NCI-H460 (cell line): ENCODE measurements at regions not wholly inside any gene's neighbourhood (a gene's known extent, or its start where the extent isn't known, plus 50 kb on each side); places are given as distances from the start of the nearest gene placed in this dataset.

Experiments used
- DNase-seq: peaks from one replicate; pipeline ENCODE4 v3.0.0-alpha.2; 2016; ENCODE audit warnings: low read depth; ENCODE audit errors: extremely low read depth

DNA sequence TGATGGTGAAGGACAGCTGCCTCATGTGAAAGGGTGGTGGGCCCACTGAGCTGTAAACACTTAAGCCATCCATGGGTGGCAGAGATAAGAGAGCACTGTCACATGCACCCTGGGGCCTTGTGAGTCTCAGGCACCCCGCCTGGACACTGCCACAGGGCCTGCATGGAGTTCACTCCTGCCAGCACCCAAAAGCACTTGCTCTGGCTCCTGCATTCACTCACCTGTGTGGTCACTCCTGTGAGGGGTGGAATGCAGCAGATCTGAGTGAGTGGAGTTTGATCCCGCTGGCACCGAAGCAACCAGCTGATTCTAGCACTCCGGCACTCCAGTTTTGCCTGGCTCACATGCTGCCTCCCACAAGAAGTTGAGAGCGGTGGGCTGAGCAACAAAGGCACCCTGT, 1142.1 kb upstream of the PRMT6 start:
- no peak for DNase-seq

DNA sequence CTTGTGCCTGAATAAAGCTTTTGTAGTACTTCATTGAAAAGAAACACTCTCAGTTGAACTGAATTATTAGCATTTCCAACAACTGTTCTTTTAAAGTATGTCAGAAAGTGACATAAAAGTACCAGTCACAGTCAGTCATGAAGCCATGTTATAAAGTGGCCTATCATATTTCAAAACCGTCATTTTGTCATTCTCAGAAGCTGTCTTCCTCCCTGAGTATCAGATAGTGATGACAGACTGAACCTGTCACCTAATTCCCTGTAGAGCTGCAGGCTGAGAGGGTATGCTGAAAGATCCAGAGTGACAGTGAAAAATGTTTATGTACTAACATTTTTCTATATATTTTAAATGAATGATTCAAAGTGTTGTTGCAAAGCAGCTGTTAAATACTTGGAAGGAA, 1121.7 kb upstream of the PRMT6 start:
- no peak for DNase-seq

DNA sequence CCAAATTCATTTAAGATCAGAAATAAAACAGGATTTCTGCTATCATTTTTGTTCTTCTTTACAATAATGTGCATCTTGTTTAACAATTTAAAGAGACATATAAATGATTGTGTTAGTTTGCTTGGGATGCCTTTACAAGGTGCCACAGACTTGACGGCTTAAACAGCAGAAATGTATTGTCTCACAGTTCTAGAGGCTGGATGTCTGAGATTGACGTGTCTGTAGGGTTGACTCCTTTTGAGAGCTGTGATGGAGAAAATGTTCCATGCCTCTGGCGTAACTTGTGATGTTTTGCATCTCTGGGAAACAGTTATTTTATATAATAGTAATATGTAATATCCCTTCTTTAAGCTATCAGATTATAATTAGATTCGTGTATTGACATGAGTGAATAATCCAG, 1091.6 kb upstream of the PRMT6 start:
- DNase-seq, result no peak

DNA sequence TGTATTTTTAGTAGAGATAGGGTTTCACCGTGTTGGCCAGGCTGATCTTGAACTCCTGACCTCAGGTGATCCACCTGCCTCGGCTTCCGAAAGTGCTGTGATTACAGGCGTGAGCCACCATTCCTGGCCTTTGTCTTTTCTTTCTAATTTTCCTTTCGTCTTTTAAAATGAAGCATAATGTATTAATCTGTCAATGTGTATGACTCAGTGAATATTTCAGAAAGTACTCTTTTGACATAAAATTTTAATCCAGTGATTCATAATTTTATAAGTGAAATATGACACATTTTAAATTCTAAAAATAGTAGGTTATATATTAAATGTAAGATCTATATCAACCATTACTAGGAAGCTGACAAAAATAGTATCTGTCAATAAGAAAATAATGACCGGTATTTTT, 1059.0 kb upstream of the PRMT6 start:
- no peak for DNase-seq

DNA sequence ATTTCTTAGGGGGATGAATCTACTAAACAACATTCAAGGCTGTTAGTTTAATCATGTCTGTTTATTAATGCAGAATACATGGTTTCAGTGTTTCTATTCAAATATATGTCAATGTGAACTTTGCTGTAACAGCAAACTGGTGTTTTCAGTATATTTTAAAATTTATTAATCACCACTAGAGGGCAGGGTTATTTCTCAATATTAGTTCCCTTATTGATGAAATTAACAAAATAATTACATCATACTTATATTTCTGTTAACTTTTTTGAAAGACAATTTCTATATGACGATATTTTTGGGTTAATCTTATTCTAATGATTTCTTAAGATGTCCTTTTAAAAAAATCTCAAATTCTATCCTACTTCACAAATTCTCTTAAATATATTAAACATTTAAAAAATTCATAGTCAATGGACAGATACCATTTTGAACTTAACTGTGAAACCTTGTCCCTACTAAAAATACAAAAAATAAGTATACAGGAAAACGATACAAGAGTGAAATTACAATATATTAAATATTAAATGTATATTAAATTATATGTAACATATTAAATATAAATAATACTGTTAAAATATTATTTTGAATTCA, 1034.1 kb upstream of the PRMT6 start:
- DNase-seq, result no peak

DNA sequence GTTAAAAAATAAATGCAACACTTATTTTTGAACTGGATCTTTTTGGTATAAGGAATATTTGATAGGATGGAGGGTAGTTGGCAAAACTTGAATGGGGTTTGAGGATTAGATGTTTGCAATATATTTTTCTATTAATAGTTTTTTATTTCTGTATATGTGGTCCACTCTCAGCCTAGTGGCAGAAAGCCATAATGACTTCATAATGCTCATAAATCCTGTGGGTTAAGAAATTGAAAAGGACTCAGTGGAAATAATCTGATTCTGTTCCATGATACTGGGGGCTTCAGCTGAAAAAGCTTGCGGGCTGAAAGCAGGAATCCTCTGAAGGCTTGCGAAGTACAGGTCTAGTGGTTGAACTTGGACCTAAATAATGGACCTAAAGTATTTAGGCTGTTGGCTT, 1028.6 kb upstream of the PRMT6 start:
- DNase-seq, result no peak

DNA sequence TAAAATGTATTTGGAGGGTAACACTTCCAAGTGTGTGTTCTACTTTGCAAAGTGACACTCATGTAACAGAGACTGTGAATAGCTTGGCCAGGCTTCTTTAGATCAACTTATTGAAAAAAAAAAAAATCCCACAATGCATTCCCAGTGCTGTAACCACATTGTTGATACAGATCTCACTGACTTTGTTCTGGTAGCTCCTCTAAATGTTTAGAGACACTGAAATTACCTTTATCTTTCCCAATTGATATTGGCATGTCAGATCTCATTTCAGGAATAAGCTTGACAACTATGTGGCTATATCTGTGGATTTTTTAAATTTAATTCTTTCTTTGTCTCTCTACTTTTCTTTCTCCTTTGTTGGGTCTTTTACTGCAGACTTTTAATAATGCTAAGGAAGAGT, 1018.9 kb upstream of the PRMT6 start:
- DNase-seq, result no peak

DNA sequence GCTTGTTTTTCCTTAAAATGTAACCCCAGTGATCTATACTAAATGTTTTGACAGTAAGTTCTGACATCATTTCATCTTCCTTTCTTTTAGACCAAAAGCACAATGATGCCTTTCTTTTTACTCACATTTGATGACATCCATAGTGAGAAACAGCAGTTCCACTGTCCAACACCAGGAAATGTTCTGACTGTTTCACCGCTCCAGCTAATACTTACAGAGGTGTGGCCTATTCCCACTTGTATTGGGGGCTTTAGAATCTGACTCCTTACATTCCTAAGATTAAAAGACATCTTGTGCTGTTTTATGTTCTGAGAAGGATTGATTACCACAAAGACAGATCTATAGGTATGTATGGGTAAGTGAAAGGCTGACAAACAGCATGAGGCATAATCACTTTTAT, 1018.2 kb upstream of the PRMT6 start:
- DNase-seq, result no peak

DNA sequence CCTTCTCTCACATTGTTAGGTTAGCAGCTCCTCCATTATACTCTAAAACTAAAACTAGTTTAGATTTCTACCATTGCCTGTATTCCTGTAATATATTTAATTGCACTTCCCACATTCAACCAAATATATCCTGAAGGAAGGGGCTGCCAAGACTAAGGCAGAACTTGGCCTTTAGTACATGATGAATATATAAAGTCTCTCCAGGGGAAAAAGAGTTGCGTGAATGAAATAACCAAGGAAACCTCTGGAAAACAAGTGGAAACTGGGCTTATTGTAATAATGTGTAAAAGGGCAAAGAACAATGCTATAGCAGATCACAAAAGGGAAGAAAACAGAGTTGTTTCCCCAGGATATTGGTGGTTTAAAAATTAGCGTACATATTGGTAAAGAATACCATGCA, 1012.5 kb upstream of the PRMT6 start:
- no peak for DNase-seq

DNA sequence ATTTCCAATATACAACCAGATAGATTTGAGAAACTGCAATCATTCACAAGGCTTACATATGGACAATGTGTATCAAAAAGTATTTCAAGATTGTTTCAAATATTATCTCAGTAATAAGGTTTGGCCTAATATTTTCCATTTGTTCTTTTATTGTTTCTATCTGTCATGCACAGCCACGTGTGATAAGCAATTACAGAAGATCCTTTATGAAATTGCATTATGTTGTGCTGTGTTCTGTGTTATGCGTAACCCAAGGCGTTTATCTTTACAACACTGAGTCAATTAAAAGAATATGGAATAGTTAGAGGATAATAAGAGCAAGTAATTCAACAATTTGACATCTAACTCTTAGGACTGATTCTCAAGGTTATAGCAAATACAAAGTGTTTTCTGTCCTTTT, 1009.3 kb upstream of the PRMT6 start:
- no peak for DNase-seq

DNA sequence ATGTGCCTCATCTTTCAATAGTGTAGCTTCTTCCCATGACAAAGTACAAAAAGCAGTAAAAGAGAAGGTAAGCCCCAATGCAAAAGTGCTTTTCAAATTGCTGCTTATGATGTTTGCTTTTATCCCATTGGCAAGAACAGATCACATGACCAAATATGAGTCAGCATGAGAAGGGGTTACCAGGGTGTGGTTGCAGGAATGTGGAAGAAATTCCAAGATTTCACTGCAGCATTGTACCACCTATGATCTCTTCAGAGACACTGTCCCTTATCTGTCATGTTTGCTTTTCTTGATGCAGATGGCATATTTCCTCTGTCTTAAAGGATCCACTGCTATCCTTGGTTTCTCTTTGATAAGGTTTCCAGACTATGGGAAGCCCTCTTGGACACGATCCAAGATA, 1006.9 kb upstream of the PRMT6 start:
- DNase-seq, result no peak

DNA sequence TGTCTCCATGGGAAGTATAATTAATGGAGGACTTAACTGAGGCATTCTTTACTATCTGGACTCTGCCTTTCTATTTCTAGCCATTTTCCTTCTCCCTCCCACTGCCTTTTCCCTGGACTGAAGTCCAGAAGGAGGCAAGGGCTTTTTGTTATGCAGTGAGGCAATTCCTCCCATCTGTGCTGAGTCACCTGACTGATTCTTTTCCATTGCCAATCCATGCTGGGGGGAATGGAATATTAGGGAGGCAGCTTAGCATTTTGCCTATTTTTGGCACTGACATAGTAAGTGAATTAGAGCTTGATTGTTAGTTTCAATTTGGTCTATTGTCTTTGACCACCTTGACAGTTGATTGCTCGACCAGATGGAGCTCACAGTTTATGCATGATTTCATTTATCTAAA, 1000.6 kb upstream of the PRMT6 start:
- DNase-seq, result no peak

DNA sequence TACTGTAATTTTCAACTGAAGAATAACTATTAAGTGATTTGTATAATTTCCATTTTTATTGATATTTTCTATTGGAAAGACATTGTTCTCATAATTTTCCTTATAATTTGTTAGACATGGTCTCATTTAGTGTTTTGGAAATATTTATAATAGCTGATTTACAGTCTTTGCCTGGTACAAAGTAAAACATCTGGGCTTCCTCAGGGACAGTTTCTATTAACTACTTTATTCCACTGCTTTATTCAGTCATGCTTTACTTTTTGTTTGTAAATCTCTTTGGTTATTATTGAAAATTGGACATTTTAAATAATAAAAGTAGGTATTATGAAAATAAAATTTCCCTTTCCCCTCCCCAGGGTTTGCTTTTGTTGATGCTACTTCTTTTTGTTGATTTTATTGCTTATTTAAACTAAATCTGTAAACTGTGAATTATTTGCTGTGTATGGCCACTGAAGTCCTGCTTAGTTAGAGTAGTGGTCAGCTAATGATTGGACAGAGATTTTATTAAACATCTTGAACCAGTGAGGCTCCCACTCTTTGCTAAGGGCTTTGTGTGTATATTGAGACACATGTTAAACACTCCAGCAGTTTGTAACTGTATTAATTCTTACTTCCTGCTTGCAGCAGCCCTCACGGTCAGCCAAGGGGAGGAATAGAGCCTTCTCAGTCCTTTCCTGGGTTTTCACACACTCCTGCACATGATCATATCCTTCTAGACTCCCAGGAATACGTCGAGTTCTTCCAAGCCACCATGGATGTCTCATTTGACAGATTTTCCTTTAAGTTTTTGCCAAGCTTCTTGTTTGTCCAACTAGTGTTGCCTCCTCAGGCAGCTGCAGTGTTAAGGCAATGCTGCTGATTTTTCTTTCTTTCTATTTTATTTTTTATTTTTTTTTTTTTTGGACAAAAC, 994.6 kb upstream of the PRMT6 start:
- no peak for DNase-seq

DNA sequence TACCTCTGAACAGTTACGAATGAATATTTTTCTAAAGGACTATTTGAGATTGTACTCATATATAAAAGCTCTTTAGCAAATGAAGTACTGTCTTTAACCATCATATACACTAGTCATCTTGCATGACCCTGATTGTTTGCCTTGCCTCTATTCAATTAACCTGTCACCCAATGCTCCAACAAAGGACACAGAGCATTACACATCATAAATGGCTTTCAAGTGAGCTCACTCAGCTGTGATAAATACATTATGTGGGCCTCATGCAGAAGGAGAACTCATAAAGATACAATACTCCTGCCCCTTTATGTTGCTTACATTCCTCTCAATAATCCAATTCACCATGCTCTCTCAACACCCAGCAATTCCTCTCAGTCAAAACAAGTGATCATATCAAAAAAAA, 993.0 kb upstream of the PRMT6 start:
- no peak for DNase-seq

DNA sequence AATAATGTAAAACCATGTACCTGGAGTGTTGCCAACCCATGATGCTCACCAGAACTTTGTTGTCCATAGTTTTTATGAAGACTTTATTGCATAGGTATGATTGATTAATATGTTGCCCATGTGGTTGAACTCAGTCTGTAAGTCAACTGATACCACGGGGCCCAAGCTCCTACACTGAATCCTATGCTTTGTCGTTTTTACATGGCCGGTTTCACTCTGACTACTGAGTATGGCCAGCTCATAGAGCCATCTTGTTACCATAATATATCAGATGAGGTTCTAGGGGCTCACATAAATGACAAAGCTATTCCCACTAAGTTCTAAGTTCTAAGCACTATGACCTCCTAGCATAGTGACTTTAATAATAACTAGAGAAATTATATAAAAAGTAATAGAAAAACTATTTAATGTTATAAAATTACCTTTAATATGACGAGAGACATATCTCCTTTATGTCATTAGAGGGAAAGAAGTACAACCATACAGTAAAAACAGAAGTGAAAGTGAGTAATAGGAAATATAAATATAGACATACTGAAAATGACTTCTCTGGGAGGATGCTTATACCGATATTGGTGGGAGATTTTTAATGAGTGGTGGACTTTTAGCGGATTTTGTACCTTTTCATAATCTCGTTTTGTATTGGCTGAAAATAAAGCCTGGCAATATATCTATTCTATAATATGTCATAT, 983.4 kb upstream of the PRMT6 start:
- no peak for DNase-seq

DNA sequence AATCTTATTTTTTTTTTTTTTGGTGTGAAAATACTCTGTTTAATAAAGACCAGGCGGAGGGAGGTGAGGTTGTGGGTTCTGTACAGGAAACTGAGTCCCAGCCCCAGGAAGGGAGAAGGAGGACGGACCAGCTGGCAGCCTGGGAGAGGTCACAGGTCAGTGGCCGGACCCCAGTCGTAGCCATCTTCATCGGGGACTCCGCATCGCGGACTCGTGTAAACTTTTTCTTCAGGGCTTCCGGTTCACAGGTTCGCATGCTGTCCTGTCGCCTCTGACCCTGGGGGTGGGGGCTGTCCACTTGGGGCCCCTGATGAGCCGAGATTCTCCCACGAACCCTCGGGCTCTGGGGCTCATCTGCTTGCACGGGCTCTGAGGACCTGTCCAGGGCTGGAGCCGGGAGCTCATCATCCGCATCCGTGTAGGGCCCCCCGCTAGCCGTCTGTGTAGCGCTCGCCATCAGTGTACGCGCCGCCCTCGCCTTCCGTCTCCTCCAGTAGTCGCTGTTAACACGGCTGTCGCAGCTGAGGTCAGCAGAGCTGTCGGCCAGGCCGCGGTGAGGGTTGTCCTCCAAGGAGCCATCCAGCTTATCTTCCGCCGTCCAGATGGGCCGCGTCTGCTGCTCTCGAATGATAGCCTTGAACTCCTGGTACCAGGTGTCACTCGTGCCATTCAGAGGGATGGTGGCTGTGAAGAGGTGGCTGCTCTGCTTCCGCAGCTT, 975.7 kb upstream of the PRMT6 start:
- DNase-seq, result no peak

DNA sequence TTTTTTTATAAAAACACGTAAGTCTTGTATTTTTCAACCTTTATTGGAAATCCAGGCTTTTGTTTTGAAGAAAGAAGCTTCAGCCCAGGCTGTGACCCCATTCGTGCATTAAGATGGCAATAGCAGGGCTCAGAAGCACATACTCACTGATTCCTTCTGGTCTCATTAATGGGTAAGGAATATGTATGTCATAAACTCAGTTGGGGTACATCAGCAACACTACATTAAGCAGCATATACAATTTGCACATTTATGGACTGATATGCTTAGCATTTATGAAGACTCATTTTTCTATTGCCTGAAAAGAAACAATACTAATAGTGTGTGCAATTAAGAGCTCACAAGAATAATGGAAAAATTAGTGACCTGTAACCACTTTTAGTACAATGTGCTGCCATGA, 945.4 kb upstream of the PRMT6 start:
- no peak for DNase-seq

DNA sequence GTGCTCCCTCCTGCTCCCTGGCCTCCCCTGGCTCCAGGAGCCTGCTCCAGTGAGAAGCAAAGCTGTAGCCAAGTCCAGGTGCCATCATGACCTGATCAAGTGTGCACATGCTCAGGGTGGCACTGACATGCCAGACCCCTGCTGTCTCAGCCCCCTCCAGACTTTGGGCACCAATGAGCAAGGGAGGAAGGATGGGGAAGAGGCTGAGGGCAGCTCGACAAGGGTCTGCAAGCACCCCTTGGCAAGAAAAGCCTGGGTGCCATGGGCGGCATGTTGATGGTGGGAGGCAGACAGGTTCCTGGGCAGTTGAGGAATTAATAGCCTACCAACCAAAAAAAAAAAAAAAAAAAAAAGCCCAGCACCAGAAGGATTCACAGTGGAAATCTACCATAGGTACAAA, 942.6 kb upstream of the PRMT6 start:
- no peak for DNase-seq

DNA sequence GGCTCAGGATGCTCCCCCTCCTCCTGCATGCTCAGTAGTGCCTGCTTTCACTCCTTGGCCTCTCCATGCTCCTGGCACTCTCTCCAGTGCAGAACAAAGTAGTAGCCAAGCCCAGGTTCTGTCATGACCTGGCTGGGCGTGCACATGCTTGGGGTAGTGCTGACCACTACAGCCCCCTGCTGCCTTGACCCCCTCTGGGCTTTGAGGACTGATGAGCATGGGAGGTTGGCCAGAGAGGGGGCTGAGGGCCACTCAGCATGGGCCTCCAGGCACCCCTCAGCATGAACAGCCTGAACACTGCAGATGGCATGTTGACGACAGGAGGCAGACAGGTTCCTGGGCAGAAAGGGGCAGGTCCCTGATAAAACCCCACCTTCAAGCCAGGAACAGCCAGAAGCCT, 935.7 kb upstream of the PRMT6 start:
- no peak for DNase-seq

DNA sequence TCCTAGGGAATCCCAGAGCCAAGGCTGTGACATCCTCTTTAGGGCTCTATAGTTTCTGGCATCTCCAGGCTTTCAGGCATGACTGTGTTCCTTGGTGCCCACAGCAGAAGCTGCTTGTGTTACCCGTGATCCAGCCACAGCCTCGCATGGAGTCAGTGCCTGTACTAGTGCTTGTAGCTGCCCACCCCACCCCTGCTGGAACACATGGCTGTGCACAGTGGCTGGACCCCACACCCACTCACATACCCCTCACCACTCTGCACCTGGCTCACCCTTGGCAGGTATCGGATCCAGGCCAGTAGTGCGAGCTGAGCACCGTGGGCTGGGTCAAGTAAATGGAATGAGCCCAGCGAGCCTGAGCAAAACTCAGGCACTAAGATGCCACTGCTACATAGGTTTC, 934.7 kb upstream of the PRMT6 start:
- no peak for DNase-seq

DNA sequence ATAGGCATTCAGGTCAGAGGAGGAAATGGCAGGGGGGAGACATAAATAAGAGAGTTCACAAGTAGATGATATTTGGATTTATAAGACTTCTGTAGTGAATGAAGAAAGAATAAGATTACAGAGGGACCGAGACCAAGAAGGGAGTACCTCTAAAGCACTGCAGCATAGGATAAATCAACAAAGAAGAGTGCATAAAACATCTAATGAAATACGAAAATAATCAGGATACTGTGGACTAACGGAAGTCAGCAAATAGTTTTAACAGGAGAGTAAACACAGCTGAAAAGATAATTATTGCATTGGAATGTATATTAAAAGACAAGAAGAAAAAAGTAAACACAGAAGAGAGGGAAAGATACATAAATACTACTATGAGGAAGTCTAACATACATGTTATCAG, 921.9 kb upstream of the PRMT6 start:
- peak; percentile 21 for DNase-seq
